Suppressor macrophage (primary cell): ENCODE measurements at regions not wholly inside any gene's neighbourhood (a gene's known extent, or its start where the extent isn't known, plus 50 kb on each side); places are given as distances from the start of the nearest gene placed in this dataset.

ENCODE experiments used
- DNase-seq, 4 experiments: peaks; one replicate each; pipeline ENCODE4 v3.0.0-alpha.2; 2020 to 2022

GRCh38 chr1:82722608-82723007 is 921.9 kb downstream of the ADGRL2 start:
- no peak for DNase-seq

- DNase-seq, result no peak
Measured at GRCh38 chr1:82721702-82722101, 921.0 kb downstream of the ADGRL2 start.

DNA sequence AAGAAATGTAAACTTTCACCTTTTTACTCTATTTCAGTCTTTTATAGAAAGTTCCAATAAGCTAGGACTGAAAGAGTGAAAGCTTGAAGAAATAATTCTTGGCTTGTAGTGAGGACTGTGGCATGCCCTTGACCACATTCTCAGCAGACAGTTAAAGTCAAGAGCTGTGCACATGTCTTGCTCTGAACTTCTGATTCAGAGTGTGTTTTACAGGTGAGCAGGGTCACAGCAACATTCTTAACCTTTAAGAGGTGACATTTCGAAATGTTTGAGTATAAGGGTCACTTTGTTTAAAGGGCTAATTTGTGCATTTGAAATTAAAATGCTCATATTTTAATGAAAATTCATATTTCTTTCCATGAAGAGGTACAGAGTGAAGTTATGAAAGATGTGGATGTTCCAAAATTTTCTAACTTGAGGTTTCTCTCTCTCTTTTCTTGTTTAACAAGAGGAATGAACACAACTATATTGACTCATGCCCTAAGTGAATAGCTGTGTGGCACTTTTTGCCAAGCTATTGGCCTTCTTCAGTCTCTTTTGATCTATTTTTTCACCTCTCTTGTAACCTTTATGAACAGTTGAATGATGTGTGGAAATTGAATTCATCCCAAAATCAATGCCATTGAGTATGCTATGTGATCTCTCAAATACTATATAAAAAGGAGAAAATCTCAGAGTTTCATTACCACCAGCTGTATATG is 918.1 kb downstream of the ADGRL2 start:
- DNase-seq, result no peak

- no peak for DNase-seq
Measured at GRCh38 chr1:82710091-82710490, 909.4 kb downstream of the ADGRL2 start.

GRCh38 chr1:82707681-82708080 is 906.9 kb downstream of the ADGRL2 start:
- DNase-seq, result no peak

- no peak for DNase-seq
Measured at GRCh38 chr1:82706741-82707140, 906.0 kb downstream of the ADGRL2 start.

- DNase-seq, result no peak
Measured at GRCh38 chr1:82704966-82705365, 904.2 kb downstream of the ADGRL2 start.

DNA sequence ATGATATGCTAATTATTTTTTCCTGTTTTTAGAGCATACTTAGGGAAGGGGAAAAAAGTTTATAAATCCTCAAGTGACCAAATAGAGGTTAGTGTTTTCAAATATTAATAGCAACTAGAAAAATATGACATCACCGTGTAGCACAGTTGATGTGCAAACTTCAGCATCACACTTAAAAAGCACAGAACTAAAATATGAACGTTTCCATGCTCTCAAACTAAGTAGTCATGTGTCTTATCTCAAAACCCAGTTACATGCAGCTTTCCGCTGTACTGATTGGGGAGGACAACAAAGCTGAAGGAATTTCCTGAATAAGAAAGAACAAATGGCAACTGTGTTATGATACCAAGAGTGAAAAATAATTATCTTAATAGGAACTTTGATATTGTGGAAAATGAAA is 903.7 kb downstream of the ADGRL2 start:
- DNase-seq, result peak in 1 of 4 experiments; percentile 1

GRCh38 chr1:82703951-82704350 is 903.2 kb downstream of the ADGRL2 start:
- no peak for DNase-seq

DNA sequence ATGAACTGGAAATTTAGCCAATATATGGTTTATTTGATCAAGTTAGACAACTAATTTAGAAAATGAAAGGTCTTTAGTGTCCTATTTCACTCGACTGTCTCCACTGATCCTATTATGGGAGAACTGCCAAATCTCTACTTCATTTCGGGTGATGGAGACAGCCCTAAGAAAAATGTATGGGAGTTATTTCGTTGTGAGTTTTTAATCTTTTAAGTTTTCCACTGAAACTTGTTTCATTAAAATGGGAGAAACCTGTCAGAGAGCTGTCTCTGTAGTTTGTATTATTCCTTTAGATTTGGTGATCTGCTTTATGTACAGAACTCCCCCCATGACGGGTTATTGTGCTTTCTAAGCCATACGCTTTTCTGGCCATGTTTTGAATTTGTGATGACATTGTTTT is 899.7 kb downstream of the ADGRL2 start:
- DNase-seq, result no peak

DNA sequence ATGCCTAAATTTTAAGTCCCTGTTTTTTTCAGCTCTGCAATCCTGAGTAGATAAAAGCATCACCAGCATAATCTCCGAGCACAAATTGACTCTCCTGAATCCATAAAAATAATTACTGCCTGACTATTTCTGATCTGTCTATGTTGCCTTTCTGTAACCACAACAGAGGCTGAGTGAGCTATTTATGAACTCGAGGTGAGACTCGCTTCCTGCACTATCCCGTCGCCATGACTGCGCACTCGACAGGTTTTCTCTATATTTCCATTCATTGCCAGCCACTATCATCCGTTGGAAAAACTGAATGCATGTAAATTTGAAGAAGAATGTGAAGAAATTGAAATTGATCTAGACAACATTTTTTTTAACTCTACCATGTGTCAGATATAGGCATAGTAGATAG is 897.2 kb downstream of the ADGRL2 start:
- DNase-seq, result no peak

DNA sequence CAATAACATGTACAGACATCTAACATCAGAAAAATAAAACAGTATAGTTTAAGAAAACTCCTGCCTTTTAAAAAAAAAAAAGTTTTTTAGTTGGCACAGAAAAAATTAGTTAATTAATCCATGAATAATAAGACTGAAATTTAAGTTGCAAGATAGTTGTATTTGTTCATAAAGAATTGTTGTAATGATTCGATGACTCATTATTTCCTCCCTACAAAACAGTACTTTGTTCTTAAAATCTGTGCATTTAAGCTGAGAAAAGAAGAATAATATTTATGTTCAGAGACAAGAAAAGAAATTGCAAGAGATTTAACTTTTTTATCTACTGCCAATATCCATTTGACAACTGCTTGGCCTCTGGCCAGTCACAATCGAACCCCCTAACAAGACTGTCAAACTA is 894.7 kb downstream of the ADGRL2 start:
- no peak for DNase-seq

- DNase-seq, result no peak
Measured at GRCh38 chr1:82690411-82690810, 889.7 kb downstream of the ADGRL2 start.

- DNase-seq, result no peak
Measured at GRCh38 chr1:82689217-82689616, 888.5 kb downstream of the ADGRL2 start.

DNA sequence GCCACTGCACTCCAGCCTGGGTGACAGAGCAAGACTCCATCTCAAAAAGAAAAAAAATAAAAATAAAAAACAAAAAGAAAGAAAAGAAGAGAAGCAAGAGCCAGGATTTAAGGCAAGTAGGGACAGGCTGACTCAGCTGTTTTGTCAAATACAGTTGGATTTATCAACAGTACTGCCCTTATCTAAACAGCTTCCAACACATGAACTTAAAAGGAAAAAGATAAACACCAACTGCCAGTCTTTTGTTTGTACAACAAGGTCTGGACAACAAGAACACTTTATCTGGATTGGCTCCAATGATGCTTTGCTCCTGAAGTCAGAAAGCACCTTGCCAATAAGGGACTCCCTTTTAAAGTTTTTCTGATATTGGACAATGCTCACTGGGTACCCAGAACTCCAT is 886.0 kb downstream of the ADGRL2 start:
- no peak for DNase-seq

GRCh38 chr1:82646888-82647287 is 846.2 kb downstream of the ADGRL2 start:
- DNase-seq, result no peak

DNA sequence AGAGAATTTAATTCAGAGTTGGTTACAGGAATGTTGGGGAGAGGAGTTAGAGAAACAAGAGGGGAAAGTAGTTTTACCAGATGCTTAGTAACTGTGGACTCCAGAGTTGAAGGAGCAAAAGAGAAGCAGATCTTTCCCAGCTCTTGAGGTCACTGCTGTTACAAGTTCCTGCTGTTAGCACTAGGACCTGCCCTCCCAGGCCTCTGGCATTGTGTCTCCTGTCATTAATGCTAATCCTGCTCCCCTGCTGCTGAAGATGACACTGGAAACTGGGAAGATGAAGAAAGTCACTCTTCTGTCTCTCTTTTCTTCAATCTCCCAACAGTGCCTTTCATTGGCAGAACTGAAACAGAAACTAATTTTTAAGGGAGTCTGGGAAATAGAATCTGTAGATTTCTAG is 845.6 kb downstream of the ADGRL2 start:
- peak in 2 of 4 experiments; percentile 2 for DNase-seq

- DNase-seq, result no peak
Measured at GRCh38 chr1:82644186-82644915, 843.6 kb downstream of the ADGRL2 start.

DNA sequence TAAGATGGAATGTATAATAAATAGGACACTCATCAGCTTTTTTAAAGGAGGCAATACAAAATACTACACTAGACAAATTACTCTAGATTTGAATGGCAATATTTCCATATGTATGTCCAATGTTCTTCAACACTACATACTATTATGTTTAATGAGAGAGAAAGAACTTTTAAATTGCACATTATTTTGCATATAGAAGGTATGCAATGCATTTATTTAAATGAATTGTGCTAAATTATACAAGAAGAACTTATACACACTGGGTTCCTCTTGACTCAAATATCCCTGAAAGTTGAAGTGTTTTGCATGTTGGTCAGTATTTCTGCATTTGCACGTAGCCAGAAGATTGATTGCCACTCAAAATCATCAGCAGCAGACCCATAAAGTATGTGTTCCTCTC is 839.6 kb downstream of the ADGRL2 start:
- no peak for DNase-seq

DNA sequence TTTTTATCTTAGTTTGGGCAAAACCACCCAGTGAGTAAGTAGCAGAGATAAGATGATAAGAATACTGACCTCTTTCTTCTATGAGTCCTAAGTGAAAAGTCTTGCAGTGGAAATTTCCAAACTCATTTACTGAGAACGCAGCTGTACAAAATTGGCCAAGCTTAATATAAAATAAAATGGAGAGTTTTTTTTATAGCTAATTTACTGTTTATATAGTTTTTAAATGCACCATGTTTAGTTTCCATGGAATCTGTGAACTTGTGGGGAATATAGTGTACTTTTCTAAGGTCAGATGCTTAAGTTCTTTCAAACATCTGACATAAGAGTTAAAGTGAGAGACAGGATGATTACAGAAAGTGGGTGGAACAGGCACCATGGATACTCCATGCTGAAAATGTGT is 833.5 kb downstream of the ADGRL2 start:
- DNase-seq, result no peak

- DNase-seq, result no peak
Measured at GRCh38 chr1:82632155-82632554, 831.4 kb downstream of the ADGRL2 start.

DNA sequence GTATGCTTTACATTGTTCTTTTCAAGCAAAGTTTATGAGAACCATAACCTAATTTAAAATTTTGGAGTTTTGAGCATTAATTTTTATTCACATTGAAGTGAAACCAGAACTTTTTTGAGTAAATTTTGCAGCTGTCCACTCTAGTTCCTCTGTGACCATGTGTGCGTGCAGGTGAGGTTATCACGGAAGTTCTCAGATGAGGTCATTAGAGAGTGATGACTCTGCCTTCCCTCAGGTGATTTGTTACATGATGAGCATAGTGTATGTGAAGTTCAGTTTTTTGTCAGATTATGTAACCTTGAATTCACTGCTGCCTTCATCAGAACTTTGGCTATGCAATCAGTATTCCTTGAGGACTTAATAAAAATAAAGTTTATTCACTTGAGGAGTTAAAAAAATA is 828.2 kb downstream of the ADGRL2 start:
- no peak for DNase-seq

GRCh38 chr1:82625537-82625936 is 824.8 kb downstream of the ADGRL2 start:
- DNase-seq, result no peak

DNA sequence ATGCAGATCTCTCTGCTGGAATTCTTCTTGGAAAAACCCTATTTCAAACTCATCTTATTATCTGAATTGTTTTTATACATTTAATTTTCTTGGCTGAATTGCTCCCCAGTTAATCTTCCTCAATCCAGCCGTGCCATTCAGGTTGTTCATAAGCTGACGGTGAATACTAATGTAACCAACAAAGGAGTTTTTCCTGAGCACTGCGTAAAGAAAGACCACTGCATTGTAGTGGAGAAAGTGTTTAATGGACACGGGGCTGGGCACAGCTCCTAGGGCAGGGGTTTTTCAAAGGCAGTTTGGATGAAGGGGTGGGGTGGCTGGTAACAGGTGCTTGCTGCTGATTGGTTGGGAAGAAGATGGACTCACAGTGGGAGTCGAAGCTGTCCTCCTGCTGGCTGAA is 820.3 kb downstream of the ADGRL2 start:
- DNase-seq, result no peak

DNA sequence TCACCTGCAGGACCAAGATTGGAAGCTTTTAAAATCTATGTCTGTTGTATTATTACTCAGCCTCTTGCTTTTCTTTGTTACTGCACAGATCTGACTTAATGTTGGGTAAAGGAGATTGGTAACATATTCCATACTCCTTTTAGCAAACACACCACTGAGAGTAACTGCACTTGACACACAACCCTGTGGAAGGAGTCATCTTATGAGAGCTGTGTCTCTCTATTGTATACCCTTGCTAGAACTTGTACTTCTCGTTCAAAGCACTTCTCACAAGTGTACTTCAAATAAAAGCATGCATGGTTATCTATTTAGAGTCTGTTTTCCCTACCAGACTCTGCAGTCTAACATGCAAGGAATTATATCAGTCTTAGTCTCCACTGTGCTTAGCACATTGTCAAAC is 813.4 kb downstream of the ADGRL2 start:
- no peak for DNase-seq
